IPS DF 4.7 (cell line): ENCODE measurements at regions not wholly inside any gene's neighbourhood (a gene's known extent, or its start where the extent isn't known, plus 50 kb on each side); places are given as distances from the start of the nearest gene placed in this dataset.

ENCODE experiments used
- DNase-seq: peaks from one replicate; pipeline ENCODE4 v3.0.0-alpha.2; 2013; ENCODE audit warnings: low spot score; ENCODE audit errors: extremely low read depth

- no peak for DNase-seq
Measured at GRCh38 chr16:73845238-73846006, 451.2 kb upstream of the PSMD7 start.

GRCh38 chr16:73840728-73841127 is 455.9 kb upstream of the PSMD7 start:
- DNase-seq, result no peak

GRCh38 chr16:73831220-73831619 is 465.4 kb upstream of the PSMD7 start:
- no peak for DNase-seq

GRCh38 chr16:73823205-73823849 is 473.3 kb upstream of the PSMD7 start:
- DNase-seq, result no peak

DNA sequence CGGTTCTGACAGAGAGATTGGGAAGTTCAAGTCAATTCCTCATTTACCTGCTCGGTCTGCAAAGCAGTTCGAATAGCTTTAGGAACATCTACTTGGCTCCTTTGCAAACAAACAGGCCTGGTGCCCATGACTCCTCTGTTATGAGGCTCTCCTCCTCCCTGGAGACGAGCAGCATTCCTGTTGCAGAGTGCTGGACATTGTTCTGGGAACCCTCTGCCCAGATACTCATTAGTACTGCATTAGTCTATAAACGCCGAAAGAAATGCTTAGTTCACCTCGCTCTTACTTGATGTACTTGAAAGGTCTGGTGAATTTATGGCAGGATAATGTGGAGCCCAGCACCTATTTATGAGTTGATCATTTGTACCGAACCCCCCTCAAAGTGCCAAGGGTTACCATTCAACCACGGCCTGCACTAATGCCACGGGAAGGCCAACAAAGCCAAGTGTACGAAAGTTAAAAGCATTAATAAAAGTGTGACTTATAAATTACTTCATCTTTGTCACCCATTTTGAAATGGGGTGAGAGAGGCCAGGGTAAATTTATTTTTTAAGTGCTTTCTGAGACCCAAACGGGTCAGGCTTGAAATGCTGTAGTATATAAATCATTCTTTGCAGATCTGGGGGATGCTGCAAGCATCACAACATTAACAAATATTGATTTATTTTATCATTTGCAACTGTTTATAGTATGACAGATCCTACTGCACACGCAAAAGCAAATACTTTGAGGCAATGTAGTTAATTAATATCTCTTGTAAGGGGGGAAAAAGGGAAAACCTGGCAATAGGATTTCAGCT is 478.9 kb upstream of the PSMD7 start:
- DNase-seq, result no peak

DNA sequence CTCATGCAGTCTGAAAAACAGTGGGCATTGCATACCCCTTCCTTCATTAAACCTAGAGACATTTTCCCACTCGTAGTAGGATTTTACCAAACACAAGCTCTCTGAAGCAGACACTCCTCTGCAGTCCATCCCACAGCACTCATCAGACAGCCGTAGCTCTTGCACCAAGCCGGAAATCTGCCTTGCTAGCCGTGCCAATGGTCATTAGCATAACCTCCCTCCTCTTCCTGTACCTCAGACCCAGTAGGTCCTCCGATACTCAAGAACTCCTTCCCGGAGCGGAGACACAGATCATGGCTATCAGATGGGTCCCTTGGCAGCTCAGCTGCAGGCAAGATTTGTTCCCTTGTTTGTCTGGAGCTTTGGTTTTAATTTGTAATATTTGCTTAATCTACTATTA is 483.1 kb upstream of the PSMD7 start:
- DNase-seq, result no peak

- no peak for DNase-seq
Measured at GRCh38 chr16:73804456-73804855, 492.2 kb upstream of the PSMD7 start.

DNA sequence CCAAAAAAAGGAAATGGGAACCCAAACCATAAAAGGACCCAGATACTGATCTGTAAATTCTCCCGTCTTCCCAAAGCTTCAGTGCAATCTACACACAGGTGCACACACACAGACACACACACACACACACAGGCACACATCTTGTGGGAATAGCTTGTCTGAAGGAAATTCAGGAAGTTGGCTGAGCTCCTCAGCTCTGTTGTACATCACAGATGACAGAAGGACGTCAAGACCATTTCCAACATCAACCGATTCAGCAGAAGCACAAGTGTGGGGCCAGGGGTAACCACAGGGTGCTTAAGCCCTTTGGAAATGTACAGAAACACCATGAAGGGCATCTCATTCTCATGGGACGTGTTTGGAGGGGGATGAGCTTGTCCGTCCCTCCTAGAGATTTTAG is 498.1 kb upstream of the PSMD7 start:
- DNase-seq, result no peak

DNA sequence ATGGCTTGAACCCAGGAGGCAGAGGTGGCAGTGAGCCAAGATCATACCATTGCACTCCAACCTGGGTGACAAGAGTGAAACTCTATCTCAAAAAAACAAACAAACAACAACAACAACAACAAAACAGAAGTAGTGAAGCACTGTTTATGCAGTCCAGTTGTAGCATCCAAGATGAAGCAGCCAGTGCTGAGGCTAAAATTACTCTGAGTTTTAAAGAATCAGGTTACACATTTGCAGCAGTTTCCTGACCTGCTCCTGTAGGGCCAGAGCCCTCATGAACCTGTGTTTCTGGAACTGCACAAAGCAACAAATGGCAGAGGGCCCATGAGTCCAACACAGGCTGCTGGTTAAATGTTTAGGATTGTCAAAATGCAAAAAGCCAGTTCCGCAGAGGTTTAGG is 499.5 kb upstream of the PSMD7 start:
- no peak for DNase-seq

DNA sequence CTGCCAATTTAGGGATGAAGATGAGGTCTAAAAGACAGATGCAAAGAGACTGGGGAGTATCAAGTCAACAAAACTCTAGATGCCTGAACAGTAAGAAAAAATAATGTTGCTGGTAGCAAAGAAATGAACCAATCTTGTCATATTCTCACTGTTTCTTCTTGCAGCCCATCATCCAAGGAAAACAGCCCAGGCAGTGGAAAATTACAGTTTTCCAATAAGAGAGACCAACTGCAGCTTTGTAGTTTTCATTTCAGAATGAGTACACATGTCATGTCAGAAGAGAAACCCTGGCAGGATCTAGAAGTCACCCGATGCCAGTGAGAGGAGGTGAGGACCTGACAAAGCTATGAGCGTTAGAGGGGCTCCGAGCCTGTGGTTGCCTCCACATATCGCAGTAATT is 500.4 kb upstream of the PSMD7 start:
- no peak for DNase-seq

- DNase-seq, result no peak
Measured at GRCh38 chr16:73794994-73795393, 501.6 kb upstream of the PSMD7 start.

- DNase-seq, result no peak
Measured at GRCh38 chr16:73793871-73794437, 502.7 kb upstream of the PSMD7 start.

DNA sequence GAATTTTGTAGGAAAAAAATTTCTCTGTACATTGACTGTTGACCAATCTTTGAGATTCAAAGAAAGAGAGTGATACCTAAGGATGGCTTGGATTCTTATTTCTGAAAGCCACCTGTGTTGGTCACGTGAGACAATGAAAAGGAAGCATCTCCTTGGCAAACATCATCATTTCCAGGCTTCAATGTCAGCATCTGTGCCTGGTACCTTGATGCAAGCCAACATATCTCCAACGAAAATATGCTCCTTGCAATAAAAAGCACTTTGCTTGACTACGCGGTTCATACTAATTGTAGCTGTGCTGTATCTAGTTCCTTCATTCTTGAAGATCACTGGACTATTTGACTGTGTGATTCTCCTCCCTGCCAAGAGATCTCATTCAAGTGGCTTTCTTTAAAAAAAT is 503.4 kb upstream of the PSMD7 start:
- no peak for DNase-seq

GRCh38 chr16:73792199-73793020 is 504.2 kb upstream of the PSMD7 start:
- DNase-seq, result no peak

DNA sequence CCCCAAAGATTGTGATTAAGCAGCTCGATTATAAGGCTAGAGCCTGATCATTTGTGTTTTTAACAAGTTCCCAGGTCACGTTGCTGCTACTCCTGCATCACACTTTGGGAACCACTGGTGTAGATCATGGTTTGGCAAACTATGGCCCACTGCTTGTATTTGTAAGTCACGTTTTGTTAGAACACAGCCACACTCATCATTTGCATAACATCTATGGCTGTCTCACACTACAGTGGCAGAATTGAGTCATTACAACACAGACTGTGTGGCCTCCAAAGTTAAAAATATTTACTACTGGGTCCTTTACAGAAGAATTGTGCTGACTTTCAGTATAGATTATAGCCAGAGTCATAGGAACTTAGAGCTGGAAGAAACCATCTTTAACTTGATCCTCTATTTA is 515.3 kb upstream of the PSMD7 start:
- DNase-seq, result no peak

GRCh38 chr16:73778887-73779286 is 517.7 kb upstream of the PSMD7 start:
- DNase-seq, result no peak

GRCh38 chr16:73775841-73776388 is 520.7 kb upstream of the PSMD7 start:
- DNase-seq, result no peak

- no peak for DNase-seq
Measured at GRCh38 chr16:73771196-73772064, 525.2 kb upstream of the PSMD7 start.

GRCh38 chr16:73768786-73769203 is 527.8 kb upstream of the PSMD7 start:
- no peak for DNase-seq

DNA sequence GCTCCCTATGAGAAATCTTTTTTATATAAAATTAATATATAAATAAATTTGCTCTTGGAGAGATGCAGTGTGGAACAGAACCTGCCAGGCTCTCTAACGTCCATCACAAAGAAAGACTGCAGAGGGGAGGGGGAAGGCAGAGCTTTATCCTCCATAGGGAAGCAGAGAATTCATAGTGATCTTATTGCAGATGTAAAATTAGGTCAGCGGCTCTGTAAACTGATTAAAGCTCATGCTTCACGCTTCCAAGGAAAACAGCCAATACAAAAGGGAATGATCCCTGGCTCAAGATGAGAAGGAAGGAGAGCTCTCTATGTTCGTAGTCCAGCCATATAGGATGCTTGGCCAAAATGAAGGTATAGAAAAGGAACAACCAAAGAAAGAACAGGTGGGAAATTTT is 532.3 kb upstream of the PSMD7 start:
- no peak for DNase-seq
